Activated CD4-positive, CD25-positive, alpha-beta regulatory T cell treated with anti-CD3 and anti-CD28 coated beads, Interleukin-2, amount 50 U/mL, for 16 hours (primary cell): ENCODE measurements at regions not wholly inside any gene's neighbourhood (a gene's known extent, or its start where the extent isn't known, plus 50 kb on each side); places are given as distances from the start of the nearest gene placed in this dataset.

Experiments
- DNase-seq: peaks from one replicate; pipeline ENCODE4 v3.0.0-alpha.2; 2020; ENCODE audit warnings: low read depth, low spot score

- DNase-seq = no peak
Observed at GRCh38 chr12:107468182-107468581, 217.4 kb upstream of the PWP1 start.

DNA sequence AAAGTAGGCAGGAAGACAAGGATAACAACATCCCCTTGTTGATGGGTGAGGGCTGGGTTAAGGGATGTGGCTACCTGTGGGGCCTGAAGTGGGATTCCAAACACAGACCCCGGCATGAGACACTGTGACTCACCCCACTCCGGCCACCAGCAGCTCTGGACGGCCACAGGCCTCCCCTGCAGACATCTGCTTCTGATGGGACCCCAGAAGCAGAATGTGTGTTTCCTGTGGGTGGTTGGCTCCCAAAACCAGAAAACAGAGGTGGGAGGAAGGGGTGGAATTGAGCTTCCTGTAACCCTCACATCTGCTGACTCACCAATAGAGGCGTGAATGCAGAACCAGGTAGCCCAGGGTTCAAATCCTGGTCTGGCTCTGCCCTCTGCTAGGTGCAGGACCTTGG lies 216.6 kb upstream of the PWP1 start:
- no peak for DNase-seq

DNA sequence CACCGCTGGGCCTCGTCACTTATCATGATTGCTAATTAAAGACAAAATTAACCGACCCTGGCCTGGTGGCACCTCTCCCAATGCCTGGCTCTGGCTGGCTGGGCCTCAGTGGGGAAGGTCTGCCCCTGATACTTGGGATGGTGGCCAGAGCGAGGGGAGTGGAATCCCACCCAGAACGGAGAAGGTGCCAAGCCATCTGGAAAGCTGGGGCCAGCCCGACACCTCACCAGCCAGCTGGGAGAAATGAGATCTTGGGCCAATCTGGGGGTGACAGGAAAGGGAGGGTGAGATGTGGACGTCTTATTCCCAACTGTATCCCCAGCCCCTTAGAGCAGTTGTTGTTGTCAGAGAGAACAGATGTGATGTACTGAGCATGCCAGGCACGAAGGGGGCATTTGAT lies 215.0 kb upstream of the PWP1 start:
- DNase-seq = no peak

DNA sequence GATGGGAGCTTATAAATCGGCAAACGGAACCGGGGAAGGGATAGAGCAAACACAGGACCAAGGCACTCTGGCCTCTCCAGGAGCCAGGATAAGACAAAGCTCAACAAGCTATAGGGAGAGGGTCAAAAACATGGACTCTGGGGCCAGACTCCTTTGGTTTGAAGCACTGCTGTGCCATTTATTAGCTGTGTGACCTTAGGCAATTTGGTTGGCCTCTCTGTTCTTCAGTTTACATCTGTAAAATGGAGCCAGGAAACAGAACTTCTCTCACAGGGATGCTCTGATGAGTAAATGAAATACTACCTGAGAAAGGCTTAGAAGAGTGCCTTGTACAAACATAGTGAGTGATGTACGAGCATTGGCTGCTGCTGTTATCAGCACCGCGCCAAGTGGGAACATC lies 213.3 kb upstream of the PWP1 start:
- no peak for DNase-seq

DNA sequence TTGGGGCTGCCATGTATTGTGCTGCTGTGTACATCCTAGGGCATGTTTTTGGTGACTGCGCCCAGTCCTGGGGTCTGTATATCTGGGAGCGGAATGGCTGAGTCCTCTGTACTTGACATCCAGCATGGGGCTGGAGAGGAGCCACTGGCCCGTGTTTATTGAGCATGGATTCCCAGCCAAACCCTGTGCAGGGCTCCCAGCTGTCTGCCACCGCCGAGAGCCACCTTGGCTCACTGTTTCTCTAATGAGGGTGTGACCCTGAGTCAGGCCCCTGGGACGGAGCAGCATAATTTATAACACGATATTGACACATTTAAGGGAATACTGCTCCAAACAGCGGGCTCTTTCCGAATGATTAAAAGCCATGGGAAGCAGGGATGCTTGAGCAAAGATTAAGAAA lies 211.5 kb upstream of the PWP1 start:
- DNase-seq = no peak

DNA sequence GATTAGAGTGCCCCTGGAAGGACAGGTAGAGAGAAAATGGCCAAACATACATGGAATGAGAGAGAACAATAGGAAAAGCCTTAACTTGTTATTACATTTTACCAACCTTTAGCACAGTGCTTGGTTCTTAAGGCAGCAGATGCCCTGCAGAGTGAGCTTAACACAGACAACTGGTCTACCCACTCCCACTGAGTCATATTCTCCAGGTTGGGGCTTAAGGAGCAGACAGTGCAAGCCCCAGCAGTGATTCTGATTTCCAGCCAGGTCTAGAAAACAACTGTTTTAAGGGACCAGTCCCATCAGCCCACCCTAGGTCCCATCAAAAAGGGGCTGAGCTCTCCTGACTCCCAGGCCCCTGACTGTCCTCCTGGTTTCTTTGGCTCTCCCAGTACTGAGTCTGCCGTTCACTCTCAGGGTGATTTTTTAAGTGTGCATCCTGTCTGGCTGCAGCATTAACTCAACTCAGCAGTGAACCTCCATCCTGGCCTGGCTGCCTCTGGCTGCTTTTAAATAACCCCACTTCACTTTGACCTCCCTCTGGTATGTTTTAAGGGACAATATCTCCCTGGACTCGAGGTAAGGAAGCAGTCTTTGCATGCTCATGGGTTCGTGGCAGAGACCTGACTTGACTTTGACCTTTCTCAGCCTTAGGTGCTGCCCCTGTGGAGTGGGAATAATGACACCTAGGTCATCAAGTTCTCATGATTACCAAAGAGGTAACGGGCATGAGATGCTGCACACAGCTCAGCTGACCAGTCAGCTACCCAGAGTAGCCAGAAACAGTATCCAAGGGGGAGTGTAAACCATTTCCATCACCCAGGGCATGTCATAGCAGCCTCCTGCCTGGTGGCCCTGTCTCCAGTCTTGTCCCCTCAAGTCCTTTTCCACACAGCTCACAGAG lies 210.7 kb upstream of the PWP1 start:
- DNase-seq = no peak

DNA sequence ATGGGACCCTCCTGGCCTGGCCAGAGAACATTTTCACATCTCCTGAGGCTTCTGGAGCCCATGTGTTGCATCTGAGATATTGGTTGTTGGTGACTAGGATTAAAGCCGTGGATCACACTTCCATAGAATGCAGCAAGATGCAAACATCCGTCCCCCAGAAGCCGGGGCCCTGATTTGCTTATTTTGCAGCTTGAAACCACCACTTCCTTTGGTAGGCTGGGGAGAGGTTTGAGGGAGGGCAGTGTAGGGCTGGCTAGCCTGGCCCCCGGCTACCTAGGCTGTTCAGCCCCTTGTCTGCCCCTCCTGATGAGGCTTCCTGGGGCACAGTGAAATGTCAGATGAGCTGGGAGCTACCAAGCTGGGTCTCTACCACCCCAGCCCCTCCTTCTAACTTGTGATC lies 209.7 kb upstream of the PWP1 start:
- no peak for DNase-seq

DNA sequence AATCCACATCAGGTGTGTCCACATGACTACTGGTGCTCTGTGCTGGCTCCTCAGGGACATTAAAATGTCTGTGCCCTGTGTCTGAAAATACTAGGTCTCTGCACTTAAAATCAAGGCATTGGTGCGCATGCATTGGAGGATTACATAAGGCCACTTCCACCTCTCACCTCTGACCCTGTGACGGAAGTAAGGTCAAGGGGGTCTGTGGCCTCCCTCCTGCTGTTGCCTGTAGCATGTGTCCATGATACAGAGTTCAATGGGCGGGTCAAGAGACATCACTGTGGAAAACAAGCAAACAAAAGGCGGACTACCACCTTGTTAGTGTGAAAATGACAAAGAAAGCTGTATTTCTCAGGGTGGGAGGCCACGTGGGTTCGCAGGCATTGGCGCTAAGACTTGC lies 208.6 kb upstream of the PWP1 start:
- DNase-seq = no peak

- no peak for DNase-seq
Observed at GRCh38 chr12:107477947-107478610, 207.5 kb upstream of the PWP1 start.

GRCh38 chr12:107478881-107479280 lies 206.7 kb upstream of the PWP1 start:
- DNase-seq = no peak

DNA sequence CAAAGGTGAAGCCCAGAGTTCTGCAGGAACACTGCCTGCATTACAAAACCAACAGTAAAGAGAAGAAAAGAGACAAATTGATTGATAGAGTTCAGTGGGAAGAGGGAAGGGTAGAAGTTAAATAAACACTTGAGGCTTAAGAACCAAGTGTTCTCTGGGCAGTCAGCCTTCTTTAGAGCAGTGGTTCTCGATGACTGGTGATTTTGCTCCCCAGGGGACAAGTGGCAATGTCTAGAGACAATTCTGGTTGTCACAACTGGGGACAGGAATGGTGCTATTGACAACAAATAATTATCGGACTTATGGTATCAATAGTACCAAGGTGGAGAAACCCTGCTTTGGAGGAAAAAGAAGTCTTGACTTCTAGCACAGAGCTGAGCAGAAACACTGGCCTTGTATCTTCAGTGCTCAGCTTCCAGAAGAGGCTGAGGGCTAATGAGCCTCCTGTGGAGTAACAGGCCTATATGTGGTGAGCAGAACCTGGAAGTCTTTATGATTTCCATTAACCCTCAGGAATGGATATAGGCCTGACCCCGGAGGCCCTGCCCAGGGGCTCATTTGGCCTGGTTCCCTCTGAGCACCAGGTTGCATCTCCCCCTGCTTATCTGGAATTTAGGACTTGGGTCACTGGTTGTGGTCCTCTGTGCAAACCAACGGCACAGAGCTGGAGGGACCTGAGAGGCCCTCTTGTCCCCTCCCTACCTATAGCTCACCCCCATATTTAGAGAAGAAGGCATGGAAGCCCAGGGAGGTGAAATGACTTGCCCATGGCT lies 204.6 kb upstream of the PWP1 start:
- no peak for DNase-seq

DNA sequence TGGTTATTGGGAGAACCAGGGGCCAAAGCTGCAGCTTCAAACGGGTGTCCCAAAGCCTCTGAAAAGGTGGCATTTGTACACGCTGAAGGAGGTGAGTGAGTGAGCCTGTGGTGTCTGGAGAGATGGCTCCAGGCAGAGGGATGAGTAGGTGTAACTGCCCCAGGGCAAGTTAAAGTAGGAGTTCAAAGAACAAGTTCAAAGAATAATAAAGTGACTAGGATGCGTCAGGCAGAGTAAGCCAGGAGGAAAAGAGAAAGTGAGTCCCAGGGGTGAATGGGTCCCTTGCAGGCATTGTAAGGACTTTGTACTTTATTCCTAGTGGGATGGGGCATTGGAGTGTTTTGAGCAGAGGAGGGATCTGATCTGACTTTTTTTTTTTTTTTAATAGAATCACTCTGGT lies 201.4 kb upstream of the PWP1 start:
- no peak for DNase-seq

GRCh38 chr12:107484941-107485340 lies 200.7 kb upstream of the PWP1 start:
- no peak for DNase-seq

GRCh38 chr12:107485731-107486130 lies 199.9 kb upstream of the PWP1 start:
- no peak for DNase-seq

- DNase-seq = no peak
Observed at GRCh38 chr12:107486140-107486892, 199.3 kb upstream of the PWP1 start.

- DNase-seq = no peak
Observed at GRCh38 chr12:107487011-107487680, 198.5 kb upstream of the PWP1 start.

GRCh38 chr12:107488666-107489065 lies 196.9 kb upstream of the PWP1 start:
- no peak for DNase-seq

DNA sequence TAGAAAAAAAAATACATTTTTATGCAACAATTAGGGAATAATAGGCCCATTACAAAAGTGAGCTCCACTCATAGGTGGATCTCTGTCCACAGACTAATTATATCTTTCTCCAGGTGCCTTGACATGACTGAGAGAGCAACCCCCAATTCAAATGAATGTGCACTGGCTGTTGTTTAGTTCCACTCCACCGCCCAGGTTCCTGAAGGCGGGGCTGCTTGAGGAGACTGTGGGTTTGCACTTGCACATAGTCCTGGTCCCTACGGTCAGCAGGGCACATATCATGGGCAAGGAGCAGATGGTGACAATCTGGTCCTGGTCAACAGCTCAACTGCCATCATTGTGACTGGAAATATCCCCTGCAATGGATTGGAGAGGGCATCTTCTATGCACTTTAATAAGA lies 195.6 kb upstream of the PWP1 start:
- no peak for DNase-seq

GRCh38 chr12:107491856-107492255 lies 193.7 kb upstream of the PWP1 start:
- no peak for DNase-seq

- no peak for DNase-seq
Observed at GRCh38 chr12:107492393-107493134, 193.0 kb upstream of the PWP1 start.

GRCh38 chr12:107493135-107493494 lies 192.5 kb upstream of the PWP1 start:
- no peak for DNase-seq
